Endothelial cell of hepatic sinusoid (primary cell): ENCODE measurements at regions not wholly inside any gene's neighbourhood (a gene's known extent, or its start where the extent isn't known, plus 50 kb on each side); places are given as distances from the start of the nearest gene placed in this dataset.
"Not testable (repeated sequence)": the region's sequence is repeated elsewhere in the genome, so short reads cannot be mapped to it uniquely, and the experiment has no call there.

Experiments used
- in situ Hi-C: cut with HindIII; loops from 2 replicates; pipeline ENCODE4 v1.10.0; 2017; ENCODE audit warnings: low sequenced_read_pairs

- in situ Hi-C loops, result no loop called here
These were observed 182.0 kb upstream of the SESN3 start for GRCh38 chr11:95413021-95413420.

- in situ Hi-C loops, result no loop called here
These were observed 181.1 kb upstream of the SESN3 start for GRCh38 chr11:95412074-95412473.

GRCh38 chr11:95410707-95411106, 179.7 kb upstream of the SESN3 start:
- in situ Hi-C loops, result not testable (repeated sequence)

- in situ Hi-C loops, result no loop called here
These were observed 175.3 kb upstream of the SESN3 start for GRCh38 chr11:95406271-95406670.

- in situ Hi-C loops, result no loop called here
These were observed 173.4 kb upstream of the SESN3 start for GRCh38 chr11:95404370-95404769.

GRCh38 chr11:95398437-95399112, 167.6 kb upstream of the SESN3 start:
- in situ Hi-C loops, result no loop called here

GRCh38 chr11:95392644-95393043, 161.6 kb upstream of the SESN3 start:
- in situ Hi-C loops, result no loop called here

GRCh38 chr11:95389427-95389826, 158.4 kb upstream of the SESN3 start:
- in situ Hi-C loops, result no loop called here

GRCh38 chr11:95388086-95388485, 157.1 kb upstream of the SESN3 start:
- in situ Hi-C loops, result no loop called here

GRCh38 chr11:95387325-95387724, 156.3 kb upstream of the SESN3 start:
- in situ Hi-C loops, result no loop called here

- in situ Hi-C loops, result no loop called here
These were observed 154.6 kb upstream of the SESN3 start for GRCh38 chr11:95385577-95385976.

GRCh38 chr11:95379479-95379878, 148.5 kb upstream of the SESN3 start:
- in situ Hi-C loops, result no loop called here

GRCh38 chr11:95378789-95379188, 147.8 kb upstream of the SESN3 start:
- in situ Hi-C loops, result no loop called here

GRCh38 chr11:95378111-95378510, 147.1 kb upstream of the SESN3 start:
- in situ Hi-C loops, result no loop called here

- in situ Hi-C loops, result no loop called here
These were observed 144.9 kb upstream of the SESN3 start for GRCh38 chr11:95375886-95376285.

GRCh38 chr11:95375451-95375850, 144.4 kb upstream of the SESN3 start:
- in situ Hi-C loops, result no loop called here

GRCh38 chr11:95374105-95374504, 143.1 kb upstream of the SESN3 start:
- in situ Hi-C loops, result no loop called here

- in situ Hi-C loops, result no loop called here
These were observed 142.2 kb upstream of the SESN3 start for GRCh38 chr11:95373241-95373640.

GRCh38 chr11:95372097-95372656, 141.2 kb upstream of the SESN3 start:
- in situ Hi-C loops, result no loop called here

GRCh38 chr11:95371153-95371552, 140.2 kb upstream of the SESN3 start:
- in situ Hi-C loops, result no loop called here

GRCh38 chr11:95367726-95368125, 136.7 kb upstream of the SESN3 start:
- in situ Hi-C loops, result no loop called here

- in situ Hi-C loops, result no loop called here
These were observed 134.3 kb upstream of the SESN3 start for GRCh38 chr11:95365348-95365747.
